ENCODE measurements at regions not wholly inside any gene's neighbourhood (a gene's known extent, or its start where the extent isn't known, plus 50 kb on each side); places are given as distances from the start of the nearest gene placed in this dataset.
A peak's percentile ranks its signal among the peaks of the same experiment; 100 is the strongest.

DNA sequence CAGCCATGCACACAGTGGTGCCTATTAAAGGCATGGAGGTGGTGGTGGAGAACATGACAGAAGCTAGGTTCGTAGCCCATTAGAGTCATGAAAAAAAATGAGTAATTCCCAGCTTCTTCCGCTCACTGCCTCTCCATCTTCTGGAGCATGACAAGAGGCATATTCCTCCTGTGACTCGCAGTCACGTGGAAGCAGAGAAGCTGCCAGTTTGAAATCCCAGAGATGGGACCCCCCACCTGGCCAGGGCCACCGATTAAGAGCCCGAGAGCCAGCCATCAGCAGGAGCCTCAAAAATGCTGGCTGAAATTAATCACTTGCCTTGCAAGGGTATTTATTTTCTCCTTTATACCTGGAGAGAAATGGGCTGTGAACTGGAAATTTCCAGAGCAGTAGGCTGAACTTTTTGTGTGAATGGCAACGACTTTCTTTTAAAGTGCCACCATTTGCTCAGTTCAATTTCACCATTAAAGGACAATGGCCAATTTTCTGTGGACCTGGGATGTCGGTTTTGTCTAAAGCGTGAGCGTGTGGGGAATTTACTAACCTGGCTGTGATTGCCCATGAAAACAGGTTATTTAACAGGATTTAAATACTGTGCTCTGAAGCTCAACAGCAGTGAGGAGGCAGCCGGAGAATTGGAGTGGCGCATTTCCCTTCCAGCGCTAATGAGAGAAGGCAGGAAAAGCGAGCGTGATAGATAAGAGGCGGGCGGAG is 189.7 kb upstream of the SDK2 start:
- ATAC-seq (no peak), DNase-seq (ENCODE audit: extremely low read depth in 1 of 4, low spot score in 3 of 4) (no peak), FAIRE-seq (no peak)
- Histone ChIP-seq H3K4me1 (replicated peaks in 1 of 2; ENCODE audit: control insufficient read depth in 2 of 2, insufficient read depth in 2 of 2, low read length in 2 of 2) (no peaks in the 10 kb centered on the region), H3K9me3 (replicated peaks; ENCODE audit: control insufficient read depth, insufficient read depth, low read depth, low read length) (no peaks in the 10 kb centered on the region), H3K27ac (ENCODE audit: extremely low read depth, low read depth, low read length) (no peak overlapping the region), H3K9ac (ENCODE audit: insufficient read depth in 1 of 2, low read depth in 2 of 2, low read length in 2 of 2) (no peak overlapping the region), H3K79me2 (ENCODE audit: control insufficient read depth, insufficient read depth, low read length) (no peaks in the 10 kb centered on the region), H3K36me3 (ENCODE audit: control insufficient read depth, insufficient read depth, low read length) (no peaks in the 10 kb centered on the region), H2AFZ (ENCODE audit: low read depth, low read length) (no peak overlapping the region), H3K4me3 (no peak overlapping the region), H3K9me1 (ENCODE audit: control insufficient read depth, insufficient read depth, low read length) (no peaks in the 10 kb centered on the region), H3K4me2 (ENCODE audit: insufficient read depth, low read length) (no peak overlapping the region), H4K20me1 (replicated peaks; ENCODE audit: control insufficient read depth, insufficient read depth, low read length) (no peaks in the 10 kb centered on the region), H3K27me3 (ENCODE audit: control insufficient read depth in 2 of 2, insufficient read depth in 2 of 2, low read length in 2 of 2) (peaks cover 6 to 26% of the 10 kb centered on the region in 2 experiments; a peak in 4 of 5 replicates)
- WGBS (ENCODE audit: insufficient coverage, low coverage, missing lambda C conversion rate), result 2% methylated on average over 17 of the region's 17 CpGs
- TF ChIP-seq JUNB (CRISPR knock-in tag; conservative IDR thresholded peaks at IDR 0.05) (no peak), RAD51 (IDR thresholded peaks at IDR 0.05; ENCODE audit: borderline replicate concordance, low read depth) (no peak), PHB2 (IDR thresholded peaks at IDR 0.05; ENCODE audit: low read depth) (no peak)
- in situ Hi-C loops (cut with MboI), result no loop called here
- BruUV-seq (replicated peaks), result no TSS peak
- intact Hi-C loops (cut with micrococcal nuclease), result no loop called here
- ChIA-PET CTCF (ENCODE audit: low intra/inter-chr PET ratio) (no interaction called here), POLR2A (interaction anchor here (2.2 kb wide), 1 partner anchor 11 kb away, joined by 6 read pairs; no protein-coding TSS in a partner anchor)

DNA sequence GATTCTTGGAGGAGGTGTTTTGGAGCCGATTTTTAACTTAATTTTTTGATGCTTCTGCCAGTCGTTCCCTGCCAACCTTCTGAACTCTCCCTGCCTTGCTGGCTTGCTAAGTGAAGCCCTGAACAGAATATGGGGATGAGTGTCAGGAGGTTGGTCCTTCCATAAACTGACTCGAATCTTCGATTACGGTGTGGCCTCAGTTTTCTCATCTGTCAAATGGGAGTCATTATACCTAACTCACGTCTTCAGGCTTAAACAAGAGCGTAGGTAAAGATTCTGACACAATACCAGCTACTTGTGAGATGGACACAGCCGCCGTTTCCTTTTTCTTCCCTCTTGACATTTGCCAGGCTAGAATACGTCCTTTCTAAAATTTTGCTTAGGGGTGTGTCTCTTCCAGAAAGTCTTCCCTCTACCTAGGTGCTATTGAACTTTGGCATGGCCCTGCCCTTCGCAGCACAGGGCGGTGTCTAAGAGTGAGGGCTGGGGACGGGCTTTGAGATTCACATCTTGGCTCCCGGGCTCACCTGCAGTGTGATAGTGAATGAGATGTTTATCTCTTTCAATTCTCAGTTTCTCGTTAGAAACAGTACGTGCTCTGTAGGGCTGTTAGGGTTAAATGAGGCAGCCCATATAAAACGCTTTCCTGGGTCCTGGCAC is 190.6 kb upstream of the SDK2 start:
- DNase-seq (ENCODE audit: extremely low read depth in 1 of 4, low spot score in 3 of 4) (no peak), ATAC-seq (no peak), FAIRE-seq (no peak)
- intact Hi-C loops (cut with micrococcal nuclease), result no loop called here
- Histone ChIP-seq H3K9me3 (replicated peaks; ENCODE audit: control insufficient read depth, insufficient read depth, low read depth, low read length) (no peaks in the 10 kb centered on the region), H3K27me3 (ENCODE audit: control insufficient read depth in 2 of 2, insufficient read depth in 2 of 2, low read length in 2 of 2) (peaks cover 4 to 23% of the 10 kb centered on the region in 2 experiments; a peak in 4 of 5 replicates), H3K4me3 (no peak overlapping the region), H3K27ac (ENCODE audit: extremely low read depth, low read depth, low read length) (no peak overlapping the region), H3K79me2 (ENCODE audit: control insufficient read depth, insufficient read depth, low read length) (no peaks in the 10 kb centered on the region), H3K9ac (ENCODE audit: insufficient read depth in 1 of 2, low read depth in 2 of 2, low read length in 2 of 2) (no peak overlapping the region), H3K4me1 (replicated peaks in 1 of 2; ENCODE audit: control insufficient read depth in 2 of 2, insufficient read depth in 2 of 2, low read length in 2 of 2) (no peaks in the 10 kb centered on the region), H3K4me2 (ENCODE audit: insufficient read depth, low read length) (no peak overlapping the region), H2AFZ (ENCODE audit: low read depth, low read length) (no peak overlapping the region), H3K36me3 (ENCODE audit: control insufficient read depth, insufficient read depth, low read length) (no peaks in the 10 kb centered on the region), H4K20me1 (replicated peaks; ENCODE audit: control insufficient read depth, insufficient read depth, low read length) (no peaks in the 10 kb centered on the region), H3K9me1 (ENCODE audit: control insufficient read depth, insufficient read depth, low read length) (no peaks in the 10 kb centered on the region)
- BruUV-seq (replicated peaks), result no TSS peak
- in situ Hi-C loops (cut with MboI), result no loop called here
- WGBS (ENCODE audit: insufficient coverage, low coverage, missing lambda C conversion rate), result under 1% methylated on average over 17 of the region's 17 CpGs
- ChIA-PET POLR2A (interaction anchor here (2.2 kb wide), 1 partner anchor 12 kb away, joined by 6 read pairs; no protein-coding TSS in a partner anchor), CTCF (ENCODE audit: low intra/inter-chr PET ratio) (no interaction called here)
- TF ChIP-seq, protein P1, sequence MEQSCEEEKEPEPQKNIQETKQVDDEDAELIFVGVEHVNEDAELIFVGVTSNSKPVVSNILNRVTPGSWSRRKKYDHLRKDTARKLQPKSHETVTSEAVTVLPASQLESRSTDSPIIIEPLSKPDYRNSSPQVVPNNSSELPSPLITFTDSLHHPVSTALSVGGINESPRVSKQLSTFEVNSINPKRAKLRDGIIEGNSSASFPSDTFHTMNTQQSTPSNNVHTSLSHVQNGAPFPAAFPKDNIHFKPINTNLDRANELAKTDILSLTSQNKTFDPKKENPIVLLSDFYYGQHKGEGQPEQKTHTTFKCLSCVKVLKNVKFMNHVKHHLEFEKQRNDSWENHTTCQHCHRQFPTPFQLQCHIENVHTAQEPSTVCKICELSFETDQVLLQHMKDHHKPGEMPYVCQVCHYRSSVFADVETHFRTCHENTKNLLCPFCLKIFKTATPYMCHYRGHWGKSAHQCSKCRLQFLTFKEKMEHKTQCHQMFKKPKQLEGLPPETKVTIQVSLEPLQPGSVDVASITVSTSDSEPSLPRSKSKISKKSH (CRISPR knock-in tag; IDR thresholded peaks at IDR 0.05), result no peak
- TF ChIP-seq ZNF77 (CRISPR knock-in tag; IDR thresholded peaks at IDR 0.05) (no peak), RBM25 (IDR thresholded peaks at IDR 0.05; ENCODE audit: low read depth, low read length, severe bottlenecking) (peak; percentile 62), ZNF347 (CRISPR knock-in tag; IDR thresholded peaks at IDR 0.05; ENCODE audit: low read depth) (no peak)
